ENCODE measurements at regions not wholly inside any gene's neighbourhood (a gene's known extent, or its start where the extent isn't known, plus 50 kb on each side); places are given as distances from the start of the nearest gene placed in this dataset.
A peak's percentile ranks its signal among the peaks of the same experiment; 100 is the strongest.

DNA sequence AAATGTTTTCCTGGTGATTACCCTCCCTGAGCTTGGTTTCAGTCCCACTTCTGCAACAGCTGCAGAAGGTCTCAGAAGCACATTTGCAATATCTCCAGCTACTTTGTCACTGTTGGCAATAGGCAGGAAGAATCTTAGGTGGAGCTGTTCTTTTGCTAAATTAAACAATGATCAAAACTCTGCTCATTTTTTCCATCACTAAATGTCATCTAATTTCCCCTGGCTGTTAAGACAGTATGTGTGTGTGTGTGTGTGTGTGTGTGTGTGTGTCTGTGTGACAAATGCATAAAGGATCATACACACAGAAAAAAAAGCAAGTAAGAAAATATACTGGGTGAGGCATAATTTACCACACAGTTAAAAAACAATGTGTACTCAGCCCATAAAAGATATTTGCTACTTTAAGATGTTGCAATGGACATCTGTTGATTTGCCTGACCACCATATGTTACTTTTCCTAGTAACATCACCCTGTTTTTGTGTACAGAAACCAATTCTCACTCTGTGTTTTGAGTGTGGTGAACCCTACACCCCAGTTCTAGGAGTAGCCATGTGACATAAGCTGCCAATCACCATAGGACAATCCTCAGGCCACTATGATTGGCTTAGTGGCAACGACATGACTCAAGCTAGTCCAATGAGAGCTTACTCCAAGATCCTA is 572.6 kb upstream of the CLINT1 start:
- ChIA-PET POLR2A (interaction anchor here (0.5 to 0.7 kb wide), 2 partner anchors 265 to 1289 kb away, joined by 3 to 4 read pairs; no protein-coding TSS in a partner anchor), CTCF (interaction anchor here (0.6 to 1.1 kb wide), 4 partner anchors 22 to 669 kb away, joined by 3 read pairs; partner anchors contain the start of gene EBF1)
- BruUV-seq (replicated peaks) = no TSS peak
- Mint-ChIP-seq H3K36me3 (ENCODE audit: insufficient read depth, unreplicated experiment) (peaks cover 6% of the 10 kb centered on the region), H3K4me3 (ENCODE audit: unreplicated experiment) (no peak overlapping the region), H3K4me1 (ENCODE audit: insufficient read depth, unreplicated experiment) (peaks cover 30% of the 10 kb centered on the region), H3K27ac (ENCODE audit: low read depth, unreplicated experiment) (peak overlapping the region; percentile 90), H3K9me3 (ENCODE audit: unreplicated experiment) (no peaks in the 10 kb centered on the region), H3K27me3 (ENCODE audit: insufficient read depth, unreplicated experiment) (no peaks in the 10 kb centered on the region)
- intact Hi-C loops (cut with micrococcal nuclease) = no loop called here
- DNase-seq (ENCODE audit: unreplicated experiment) = peak; percentile 32
- TF ChIP-seq, protein P1, sequence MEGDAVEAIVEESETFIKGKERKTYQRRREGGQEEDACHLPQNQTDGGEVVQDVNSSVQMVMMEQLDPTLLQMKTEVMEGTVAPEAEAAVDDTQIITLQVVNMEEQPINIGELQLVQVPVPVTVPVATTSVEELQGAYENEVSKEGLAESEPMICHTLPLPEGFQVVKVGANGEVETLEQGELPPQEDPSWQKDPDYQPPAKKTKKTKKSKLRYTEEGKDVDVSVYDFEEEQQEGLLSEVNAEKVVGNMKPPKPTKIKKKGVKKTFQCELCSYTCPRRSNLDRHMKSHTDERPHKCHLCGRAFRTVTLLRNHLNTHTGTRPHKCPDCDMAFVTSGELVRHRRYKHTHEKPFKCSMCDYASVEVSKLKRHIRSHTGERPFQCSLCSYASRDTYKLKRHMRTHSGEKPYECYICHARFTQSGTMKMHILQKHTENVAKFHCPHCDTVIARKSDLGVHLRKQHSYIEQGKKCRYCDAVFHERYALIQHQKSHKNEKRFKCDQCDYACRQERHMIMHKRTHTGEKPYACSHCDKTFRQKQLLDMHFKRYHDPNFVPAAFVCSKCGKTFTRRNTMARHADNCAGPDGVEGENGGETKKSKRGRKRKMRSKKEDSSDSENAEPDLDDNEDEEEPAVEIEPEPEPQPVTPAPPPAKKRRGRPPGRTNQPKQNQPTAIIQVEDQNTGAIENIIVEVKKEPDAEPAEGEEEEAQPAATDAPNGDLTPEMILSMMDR (IDR thresholded peaks at IDR 0.05; ENCODE audit: unreplicated experiment) = no peak

DNA sequence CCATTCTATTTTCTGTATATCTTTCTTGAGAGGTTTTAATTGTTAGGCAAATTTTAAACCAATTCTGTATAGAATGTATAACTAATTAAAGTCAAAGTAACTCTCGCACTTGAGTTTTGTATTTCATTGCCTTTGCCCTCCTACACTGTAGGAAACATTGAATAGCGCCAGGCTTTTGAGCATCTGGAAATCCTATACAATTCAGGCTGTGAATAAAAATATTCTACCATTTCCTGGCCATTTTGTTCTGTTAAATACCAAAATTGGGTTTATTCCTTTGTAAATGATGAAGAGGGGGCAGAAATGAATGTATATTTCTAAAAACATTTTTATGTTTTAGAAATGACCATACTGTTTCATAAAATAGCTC is 571.8 kb upstream of the CLINT1 start:
- H3K4me3 Mint-ChIP-seq (ENCODE audit: unreplicated experiment) = no peak overlapping the region
- BruUV-seq (replicated peaks) = no TSS peak
- H3K4me1 Mint-ChIP-seq (ENCODE audit: insufficient read depth, unreplicated experiment) = peaks cover 27% of the 10 kb centered on the region
- H3K36me3 Mint-ChIP-seq (ENCODE audit: insufficient read depth, unreplicated experiment) = peaks cover 6% of the 10 kb centered on the region
- DNase-seq (ENCODE audit: unreplicated experiment) = no peak
- no peak overlapping the region for H3K27ac Mint-ChIP-seq (ENCODE audit: low read depth, unreplicated experiment)
- TF ChIP-seq, protein P1 (IDR thresholded peaks at IDR 0.05; ENCODE audit: unreplicated experiment) = no peak
- H3K9me3 Mint-ChIP-seq (ENCODE audit: unreplicated experiment) = no peaks in the 10 kb centered on the region
- intact Hi-C loops (cut with micrococcal nuclease) = no loop called here
- POLR2A ChIA-PET = no interaction called here
- H3K27me3 Mint-ChIP-seq (ENCODE audit: insufficient read depth, unreplicated experiment) = no peaks in the 10 kb centered on the region
- CTCF ChIA-PET = interaction anchor here (0.6 to 1.1 kb wide), 5 partner anchors 21 to 418 kb away, joined by 3 read pairs; no protein-coding TSS in a partner anchor

DNA sequence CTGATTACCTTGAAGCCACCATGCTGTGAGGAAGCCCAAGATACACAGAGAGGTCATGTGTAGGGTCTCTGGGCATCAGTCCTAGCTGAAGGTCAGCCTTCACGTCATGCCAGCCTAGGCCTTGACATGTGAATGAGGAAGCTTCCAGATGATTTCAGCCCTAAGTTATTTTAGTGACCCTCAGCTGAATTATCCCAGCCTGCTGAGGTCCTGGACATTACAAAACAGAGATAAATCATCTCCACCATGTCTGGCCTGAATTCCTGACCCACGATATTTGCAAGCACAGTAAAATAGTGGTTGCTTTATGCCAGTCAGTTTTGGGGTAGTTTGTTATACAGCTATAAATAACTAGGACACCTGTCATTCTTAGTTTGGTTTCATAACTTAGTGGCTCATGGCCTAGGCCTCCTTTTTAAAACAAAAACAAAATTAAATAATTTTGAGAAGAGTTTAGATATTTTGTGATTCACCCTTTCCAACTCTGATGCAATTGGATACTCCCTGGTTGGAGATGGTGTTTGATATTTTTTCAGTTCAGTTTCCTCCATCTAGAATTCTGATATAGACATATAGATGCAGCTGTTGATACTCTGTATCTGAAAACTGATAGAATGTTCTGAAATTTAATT is 571.3 kb upstream of the CLINT1 start:
- H3K27ac Mint-ChIP-seq (ENCODE audit: low read depth, unreplicated experiment) = peak overlapping the region; percentile 30
- TF ChIP-seq, protein P1 (IDR thresholded peaks at IDR 0.05; ENCODE audit: unreplicated experiment) = no peak
- no peaks in the 10 kb centered on the region for H3K27me3 Mint-ChIP-seq (ENCODE audit: insufficient read depth, unreplicated experiment)
- DNase-seq (ENCODE audit: unreplicated experiment) = no peak
- no peaks in the 10 kb centered on the region for H3K9me3 Mint-ChIP-seq (ENCODE audit: unreplicated experiment)
- H3K36me3 Mint-ChIP-seq (ENCODE audit: insufficient read depth, unreplicated experiment) = peaks cover 6% of the 10 kb centered on the region
- intact Hi-C loops (cut with micrococcal nuclease) = no loop called here
- POLR2A ChIA-PET = no interaction called here
- no TSS peak for BruUV-seq (replicated peaks)
- CTCF ChIA-PET = interaction anchor here (0.6 to 1.1 kb wide), 3 partner anchors 24 to 418 kb away, joined by 3 read pairs; no protein-coding TSS in a partner anchor
- H3K4me3 Mint-ChIP-seq (ENCODE audit: unreplicated experiment) = no peak overlapping the region
- peaks cover 23% of the 10 kb centered on the region for H3K4me1 Mint-ChIP-seq (ENCODE audit: insufficient read depth, unreplicated experiment)

DNA sequence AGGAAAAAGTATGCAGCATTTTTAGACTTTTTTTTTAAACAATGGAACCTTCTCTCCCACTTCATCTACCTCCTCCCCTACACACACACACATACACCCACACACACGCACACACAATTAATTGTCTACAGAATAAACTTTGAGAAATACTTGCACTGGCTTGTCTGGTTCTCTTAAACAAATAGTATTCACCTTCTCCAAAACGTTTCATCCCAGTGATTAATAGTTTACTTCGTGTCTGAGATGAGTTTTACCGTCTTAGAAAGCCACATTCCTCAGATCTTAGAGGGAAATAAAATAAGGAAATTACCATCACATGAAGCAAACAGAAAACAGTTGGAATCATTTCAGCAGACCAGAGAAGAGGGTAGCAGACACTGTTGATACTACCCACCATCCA is 570.6 kb upstream of the CLINT1 start:
- H3K9me3 Mint-ChIP-seq (ENCODE audit: unreplicated experiment) = no peaks in the 10 kb centered on the region
- DNase-seq (ENCODE audit: unreplicated experiment) = no peak
- intact Hi-C loops (cut with micrococcal nuclease) = no loop called here
- ChIA-PET CTCF (interaction anchor here (1.1 kb wide), 1 partner anchor 131 kb away, joined by 3 read pairs; no protein-coding TSS in a partner anchor), POLR2A (no interaction called here)
- TF ChIP-seq, protein P1 (IDR thresholded peaks at IDR 0.05; ENCODE audit: unreplicated experiment) = no peak
- no peak overlapping the region for H3K4me3 Mint-ChIP-seq (ENCODE audit: unreplicated experiment)
- peaks cover 6% of the 10 kb centered on the region for H3K36me3 Mint-ChIP-seq (ENCODE audit: insufficient read depth, unreplicated experiment)
- H3K27me3 Mint-ChIP-seq (ENCODE audit: insufficient read depth, unreplicated experiment) = no peaks in the 10 kb centered on the region
- H3K4me1 Mint-ChIP-seq (ENCODE audit: insufficient read depth, unreplicated experiment) = peaks cover 19% of the 10 kb centered on the region
- BruUV-seq (replicated peaks) = no TSS peak
- peak overlapping the region; percentile 30 for H3K27ac Mint-ChIP-seq (ENCODE audit: low read depth, unreplicated experiment)
